ENCODE measurements at regions not wholly inside any gene's neighbourhood (a gene's known extent, or its start where the extent isn't known, plus 50 kb on each side); places are given as distances from the start of the nearest gene placed in this dataset.
"Not testable (repeated sequence)": the region's sequence is repeated elsewhere in the genome, so short reads cannot be mapped to it uniquely, and the experiment has no call there.

- no peak for DNase-seq
- TF ChIP-seq GATA1 (IDR thresholded peaks at IDR 0.05; ENCODE audit: low read depth, low read length): no peak
- TF ChIP-seq POLR2A (IDR thresholded peaks at IDR 0.05; ENCODE audit: low read length): no peak
These were observed 648.3 kb upstream of the PHF14 start for GRCh38 chr7:10325395-10325794.

- TF ChIP-seq POLR2A (IDR thresholded peaks at IDR 0.05; ENCODE audit: low read length) (no peak), GATA1 (IDR thresholded peaks at IDR 0.05; ENCODE audit: low read depth, low read length) (no peak)
- no peak for DNase-seq
These were observed 630.6 kb upstream of the PHF14 start for GRCh38 chr7:10343108-10343507.

GRCh38 chr7:10346032-10346431 is 627.6 kb upstream of the PHF14 start:
- TF ChIP-seq POLR2A (IDR thresholded peaks at IDR 0.05; ENCODE audit: low read length) (no peak), GATA1 (IDR thresholded peaks at IDR 0.05; ENCODE audit: low read depth, low read length) (no peak)
- DNase-seq: no peak

GRCh38 chr7:10355816-10356215 is 617.9 kb upstream of the PHF14 start:
- TF ChIP-seq POLR2A (IDR thresholded peaks at IDR 0.05; ENCODE audit: low read length): no peak
- TF ChIP-seq GATA1 (IDR thresholded peaks at IDR 0.05; ENCODE audit: low read depth, low read length): no peak

GRCh38 chr7:10360050-10360449 is 613.6 kb upstream of the PHF14 start:
- no peak for DNase-seq
- TF ChIP-seq POLR2A (IDR thresholded peaks at IDR 0.05; ENCODE audit: low read length) (no peak), GATA1 (IDR thresholded peaks at IDR 0.05; ENCODE audit: low read depth, low read length) (no peak)

More at GRCh38 chr7:10355816-10356215, 617.9 kb upstream of the PHF14 start:
- DNase-seq: no peak

- DNase-seq: no peak
- TF ChIP-seq POLR2A (IDR thresholded peaks at IDR 0.05; ENCODE audit: low read length): no peak
- TF ChIP-seq GATA1 (IDR thresholded peaks at IDR 0.05; ENCODE audit: low read depth, low read length): no peak
These were observed 571.9 kb upstream of the PHF14 start for GRCh38 chr7:10401793-10402192.

- no peak for TF ChIP-seq POLR2A (IDR thresholded peaks at IDR 0.05; ENCODE audit: low read length)
- TF ChIP-seq GATA1 (IDR thresholded peaks at IDR 0.05; ENCODE audit: low read depth, low read length): no peak
- DNase-seq: peak; percentile 28 to 67
These were observed 561.2 kb upstream of the PHF14 start for GRCh38 chr7:10412422-10413019.

GRCh38 chr7:10418985-10419384 is 554.7 kb upstream of the PHF14 start:
- TF ChIP-seq POLR2A (IDR thresholded peaks at IDR 0.05; ENCODE audit: low read length) (no peak), GATA1 (IDR thresholded peaks at IDR 0.05; ENCODE audit: low read depth, low read length) (no peak)
- no peak for DNase-seq

GRCh38 chr7:10429031-10429430 is 544.6 kb upstream of the PHF14 start:
- TF ChIP-seq GATA1 (IDR thresholded peaks at IDR 0.05; ENCODE audit: low read depth, low read length): no peak
- TF ChIP-seq POLR2A (IDR thresholded peaks at IDR 0.05; ENCODE audit: low read length): no peak
- no peak for DNase-seq

- no peak for TF ChIP-seq POLR2A (IDR thresholded peaks at IDR 0.05; ENCODE audit: low read length)
- TF ChIP-seq GATA1 (IDR thresholded peaks at IDR 0.05; ENCODE audit: low read depth, low read length): no peak
- DNase-seq: no peak
These were observed 544.2 kb upstream of the PHF14 start for GRCh38 chr7:10429511-10429910.

- no peak for DNase-seq
- TF ChIP-seq POLR2A (IDR thresholded peaks at IDR 0.05; ENCODE audit: low read length): no peak
- TF ChIP-seq GATA1 (IDR thresholded peaks at IDR 0.05; ENCODE audit: low read depth, low read length): no peak
These were observed 537.4 kb upstream of the PHF14 start for GRCh38 chr7:10436302-10436701.

GRCh38 chr7:10439027-10439426 is 534.6 kb upstream of the PHF14 start:
- TF ChIP-seq GATA1 (IDR thresholded peaks at IDR 0.05; ENCODE audit: low read depth, low read length): no peak
- no peak for TF ChIP-seq POLR2A (IDR thresholded peaks at IDR 0.05; ENCODE audit: low read length)
- no peak for DNase-seq

- no peak for TF ChIP-seq POLR2A (IDR thresholded peaks at IDR 0.05; ENCODE audit: low read length)
- TF ChIP-seq GATA1 (IDR thresholded peaks at IDR 0.05; ENCODE audit: low read depth, low read length): no peak
- DNase-seq: no peak
These were observed 517.7 kb upstream of the PHF14 start for GRCh38 chr7:10455936-10456335.

GRCh38 chr7:10460474-10460873 is 513.2 kb upstream of the PHF14 start:
- TF ChIP-seq POLR2A (IDR thresholded peaks at IDR 0.05; ENCODE audit: low read length): no peak

GRCh38 chr7:10463701-10464100 is 510.0 kb upstream of the PHF14 start:
- TF ChIP-seq GATA1 (IDR thresholded peaks at IDR 0.05; ENCODE audit: low read depth, low read length) (no peak), POLR2A (IDR thresholded peaks at IDR 0.05; ENCODE audit: low read length) (no peak)
- no peak for DNase-seq

More at GRCh38 chr7:10460474-10460873, 513.2 kb upstream of the PHF14 start:
- DNase-seq: no peak

GRCh38 chr7:10465536-10465935 is 508.1 kb upstream of the PHF14 start:
- DNase-seq: not testable (repeated sequence)

Measured in erythroblast (primary cell).